ENCODE measurements at regions not wholly inside any gene's neighbourhood (a gene's known extent, or its start where the extent isn't known, plus 50 kb on each side); places are given as distances from the start of the nearest gene placed in this dataset.

DNA sequence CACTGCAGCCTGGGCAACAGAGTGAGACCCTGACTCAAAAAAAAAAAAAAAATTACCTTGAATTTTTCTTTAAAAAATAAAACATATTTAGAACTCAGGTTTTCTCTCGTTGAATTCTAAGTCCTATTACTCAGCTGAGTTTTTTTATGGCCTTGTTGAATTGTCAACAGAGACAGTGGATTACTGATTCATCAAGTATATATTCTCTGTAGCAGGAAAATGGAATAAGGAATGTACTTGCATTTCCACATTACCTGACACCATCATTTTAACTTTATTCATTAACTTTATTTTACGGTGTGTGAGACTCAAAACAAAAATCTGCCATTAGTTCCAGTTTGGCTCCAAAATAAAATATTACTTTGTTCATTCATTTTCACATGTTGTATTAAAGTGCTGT, 53.8 kb upstream of the APP start:
- no peak for DNase-seq (ENCODE audit: low read depth)

Measured in non-pigmented ciliary epithelial cell (primary cell).